Testis (tissue), 2 donors: ENCODE measurements at regions not wholly inside any gene's neighbourhood (a gene's known extent, or its start where the extent isn't known, plus 50 kb on each side); places are given as distances from the start of the nearest gene placed in this dataset.
A peak's percentile ranks its signal among the peaks of the same experiment; 100 is the strongest.

Experiments
- DNase-seq: peaks from one replicate; pipeline ENCODE4 v3.0.0-alpha.2; 2019
- H3K27ac ChIP-seq, 2 donors: fragments of 200-600 bp; sonication (generic); one replicate each; pipeline ENCODE4 v1.5.1; 2019
- H3K27me3 ChIP-seq: fragments of 200-600 bp; sonication (generic); one replicate; pipeline ENCODE4 v1.5.1; 2019
- H3K36me3 ChIP-seq: fragments of 200-600 bp; sonication (generic); one replicate; pipeline ENCODE4 v1.5.1; 2017; ENCODE audit warnings: low read depth; ENCODE audit errors: missing control alignments
- H3K4me1 ChIP-seq: fragments of 200-600 bp; sonication (generic); one replicate; pipeline ENCODE4 v1.5.1; 2019
- H3K4me3 ChIP-seq, 2 donors: fragments of 200-600 bp; sonication (generic); one replicate each; pipeline ENCODE4 v1.5.1; 2017 to 2019
- H3K9me3 ChIP-seq: fragments of 200-600 bp; sonication (generic); one replicate; pipeline ENCODE4 v1.5.1; 2017
- CTCF ChIP-seq, 3 experiments: fragments of 450-650 bp in 2 of 3; fragments of 200-600 bp in 1 of 3; sonication (generic) in 1 of 3; IDR thresholded peaks; one replicate each; pipeline ENCODE4 v1.5.1; 2016 to 2019; ENCODE audit warnings: antibody characterized with exemption in 3 of 3, mild to moderate bottlenecking in 2 of 3, moderate library complexity in 1 of 3
- POLR2A ChIP-seq: fragments of 450-650 bp; IDR thresholded peaks from one replicate; pipeline ENCODE4 v1.6.1; 2017; ENCODE audit warnings: antibody characterized with exemption, mild to moderate bottlenecking, moderate library complexity
- WGBS, 2 donors: methylation state at CpG; one replicate each; pipeline ENCODE4 v1.1.5; 2018; 5-methylcytosine and 5-hydroxymethylcytosine counted together
- intact Hi-C: fragments of 100-400 bp; cut with DNase I; formaldehyde crosslinking; loops from one replicate; pipeline ENCODE4 v1.15.1; 2023; ENCODE audit warnings: low total_unique reads

DNA sequence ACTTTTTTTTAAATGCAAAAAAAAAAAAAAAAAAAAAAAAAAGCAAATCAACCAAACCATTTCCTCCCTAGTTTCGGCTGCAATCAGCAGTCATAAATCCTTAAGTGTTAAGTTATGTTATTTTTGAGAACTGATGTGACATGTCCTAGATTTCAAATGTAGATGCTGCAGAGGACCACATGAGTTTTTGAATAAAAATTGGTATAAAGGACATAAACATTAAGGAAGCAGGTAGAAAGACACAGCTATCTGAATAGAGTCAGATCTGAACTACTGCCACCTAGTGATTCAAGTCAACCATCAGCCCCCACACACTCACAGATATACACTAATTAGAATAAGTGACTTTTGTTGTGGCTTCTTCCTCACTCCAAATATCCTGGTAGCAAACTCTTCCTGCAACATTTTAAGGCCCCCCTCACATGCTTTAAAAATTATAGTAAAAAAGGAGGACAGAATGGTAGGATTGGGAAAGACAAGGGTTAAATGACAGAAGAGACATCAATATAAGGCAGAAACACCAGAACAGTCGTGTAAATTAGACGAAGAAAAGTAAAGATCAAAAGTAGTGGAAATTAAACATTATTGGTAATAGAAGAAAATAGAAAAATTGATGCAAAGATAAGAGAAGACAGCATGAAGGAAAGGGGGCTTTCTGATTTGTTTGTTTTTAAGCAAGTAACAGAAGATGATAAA, 394.5 kb upstream of the ATP2B1 start:
- intact Hi-C loops: no loop called here
- TF ChIP-seq CTCF (IDR thresholded peaks at IDR 0.05) (peak in 1 of 3 experiments; percentile 40), POLR2A (no peak)
- H3K27ac ChIP-seq: no peak overlapping the region
- no peaks in the 10 kb centered on the region for H3K9me3 ChIP-seq
- 76 to 83% methylated on average over 3 of the region's 3 CpGs for WGBS, 2 donors
- no peak overlapping the region for H3K4me3 ChIP-seq
- no peaks in the 10 kb centered on the region for H3K4me1 ChIP-seq
- no peaks in the 10 kb centered on the region for H3K36me3 ChIP-seq
- no peaks in the 10 kb centered on the region for H3K27me3 ChIP-seq
- DNase-seq: peak; percentile 20

- no peaks in the 10 kb centered on the region for H3K4me1 ChIP-seq
- no peak for DNase-seq
- H3K9me3 ChIP-seq: no peaks in the 10 kb centered on the region
- intact Hi-C loops: no loop called here
- no peak overlapping the region for H3K27ac ChIP-seq
- no peak for TF ChIP-seq POLR2A
- TF ChIP-seq CTCF (IDR thresholded peaks at IDR 0.05): no peak
- no peaks in the 10 kb centered on the region for H3K36me3 ChIP-seq
- H3K27me3 ChIP-seq: no peaks in the 10 kb centered on the region
- no peak overlapping the region for H3K4me3 ChIP-seq
These were observed 391.9 kb upstream of the ATP2B1 start for GRCh38 chr12:90100579-90100978.

- no peak for DNase-seq
- TF ChIP-seq CTCF (IDR thresholded peaks at IDR 0.05) (no peak), POLR2A (no peak)
- H3K4me3 ChIP-seq: no peak overlapping the region
- H3K27ac ChIP-seq: no peak overlapping the region
- H3K4me1 ChIP-seq: no peaks in the 10 kb centered on the region
- no peaks in the 10 kb centered on the region for H3K36me3 ChIP-seq
- intact Hi-C loops: no loop called here
- 94 to 97% methylated on average over 1 of the region's 1 CpG for WGBS, 2 donors
- no peaks in the 10 kb centered on the region for H3K27me3 ChIP-seq
- H3K9me3 ChIP-seq: no peaks in the 10 kb centered on the region
These were observed 390.6 kb upstream of the ATP2B1 start for GRCh38 chr12:90099288-90099687.

DNA sequence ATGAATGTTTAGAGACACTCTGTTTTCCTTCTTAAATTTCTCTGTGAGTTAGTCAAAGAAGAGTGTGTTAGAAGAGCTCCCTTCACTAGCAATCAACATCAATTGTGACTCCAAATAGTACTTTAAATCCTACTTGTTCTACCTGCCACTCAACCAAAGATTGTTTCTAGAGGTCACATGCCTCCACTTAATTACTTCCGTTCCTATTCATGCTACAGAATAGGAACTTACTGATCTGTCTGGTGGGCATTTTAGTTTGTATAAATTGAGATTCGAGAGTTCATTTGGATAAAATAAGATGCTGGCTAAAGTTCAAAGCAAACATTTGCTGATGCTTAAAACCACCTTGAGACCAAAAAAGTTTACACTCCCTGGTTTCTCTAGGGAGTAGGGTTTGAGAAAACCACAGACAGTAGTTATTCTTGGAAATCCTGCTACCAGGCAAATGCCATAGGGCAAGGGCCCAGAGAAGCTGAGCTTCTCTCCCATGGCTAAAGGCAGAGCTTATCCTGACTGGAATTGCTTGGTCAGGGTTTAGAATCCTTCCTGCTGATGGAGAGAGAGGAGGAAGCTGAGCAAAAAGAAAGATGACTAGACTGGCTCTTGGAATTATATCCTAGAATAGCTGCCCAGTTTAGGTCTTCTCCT, 389.6 kb upstream of the ATP2B1 start:
- Histone ChIP-seq H3K27me3 (no peaks in the 10 kb centered on the region), H3K4me1 (no peaks in the 10 kb centered on the region), H3K36me3 (no peaks in the 10 kb centered on the region), H3K27ac (no peak overlapping the region), H3K9me3 (no peaks in the 10 kb centered on the region), H3K4me3 (no peak overlapping the region)
- no peak for DNase-seq
- intact Hi-C loops: no loop called here
- TF ChIP-seq POLR2A: no peak
- no peak for TF ChIP-seq CTCF (IDR thresholded peaks at IDR 0.05)
- 76 to 81% methylated on average over 2 of the region's 2 CpGs for WGBS, 2 donors

DNA sequence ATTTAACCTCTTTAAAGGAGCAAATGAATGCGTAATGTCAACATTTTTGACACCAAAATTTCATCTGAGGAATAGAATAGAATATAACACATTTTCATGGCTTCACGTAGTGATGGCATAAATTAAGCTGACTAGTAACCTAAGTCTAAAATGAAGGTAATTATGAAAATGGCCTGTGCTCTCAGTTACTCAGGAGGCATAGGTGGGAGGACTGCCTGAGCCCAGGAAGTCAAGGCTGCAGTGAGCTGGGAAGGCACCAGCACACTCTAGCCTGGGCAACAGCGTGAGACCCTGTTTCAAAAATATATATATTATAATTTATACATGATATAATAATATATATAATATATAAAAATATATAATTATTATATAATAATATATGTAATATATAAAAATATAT, 383.2 kb upstream of the ATP2B1 start:
- WGBS, 2 donors: 78 to 90% methylated on average over 3 of the region's 3 CpGs
- no peak for TF ChIP-seq CTCF (IDR thresholded peaks at IDR 0.05)
- TF ChIP-seq POLR2A: no peak
- H3K9me3 ChIP-seq: no peaks in the 10 kb centered on the region
- intact Hi-C loops: no loop called here
- no peak overlapping the region for H3K4me3 ChIP-seq
- no peaks in the 10 kb centered on the region for H3K27me3 ChIP-seq
- H3K27ac ChIP-seq: no peak overlapping the region
- no peaks in the 10 kb centered on the region for H3K4me1 ChIP-seq
- no peaks in the 10 kb centered on the region for H3K36me3 ChIP-seq
- no peak for DNase-seq
